ENCODE measurements at regions not wholly inside any gene's neighbourhood (a gene's known extent, or its start where the extent isn't known, plus 50 kb on each side); places are given as distances from the start of the nearest gene placed in this dataset.

- peak; percentile 1 for DNase-seq
Measured at GRCh38 chr21:16241479-16241963, 511.7 kb downstream of the USP25 start.

GRCh38 chr21:16243396-16243795, 513.6 kb downstream of the USP25 start:
- no peak for DNase-seq

- DNase-seq = no peak
Measured at GRCh38 chr21:16248705-16249104, 518.9 kb downstream of the USP25 start.

- DNase-seq = no peak
Measured at GRCh38 chr21:16250273-16250672, 520.5 kb downstream of the USP25 start.

- no peak for DNase-seq
Measured at GRCh38 chr21:16258844-16259611, 529.2 kb downstream of the USP25 start.

- no peak for DNase-seq
Measured at GRCh38 chr21:16262091-16262490, 532.3 kb downstream of the USP25 start.

- DNase-seq = no peak
Measured at GRCh38 chr21:16264319-16264718, 534.5 kb downstream of the USP25 start.

- no peak for DNase-seq
Measured at GRCh38 chr21:16269476-16269875, 539.7 kb downstream of the USP25 start.

- DNase-seq = no peak
Measured at GRCh38 chr21:16279731-16280581, 550.2 kb downstream of the USP25 start.

GRCh38 chr21:16280686-16281091, 550.9 kb downstream of the USP25 start:
- no peak for DNase-seq

GRCh38 chr21:16283516-16283915, 553.7 kb downstream of the USP25 start:
- DNase-seq = no peak

GRCh38 chr21:16285605-16286126, 555.9 kb downstream of the USP25 start:
- no peak for DNase-seq

GRCh38 chr21:16287046-16287445, 557.3 kb downstream of the USP25 start:
- no peak for DNase-seq

- DNase-seq = no peak
Measured at GRCh38 chr21:16291296-16291695, 561.5 kb downstream of the USP25 start.

GRCh38 chr21:16294128-16294527, 564.3 kb downstream of the USP25 start:
- no peak for DNase-seq

GRCh38 chr21:16302851-16303282, 573.1 kb downstream of the USP25 start:
- no peak for DNase-seq

- no peak for DNase-seq
Measured at GRCh38 chr21:16304174-16305095, 574.7 kb downstream of the USP25 start.

- DNase-seq = no peak
Measured at GRCh38 chr21:16305686-16306085, 575.9 kb downstream of the USP25 start.

- DNase-seq = no peak
Measured at GRCh38 chr21:16307256-16307655, 577.5 kb downstream of the USP25 start.

GRCh38 chr21:16308269-16308668, 578.5 kb downstream of the USP25 start:
- DNase-seq = no peak

GRCh38 chr21:16309250-16309971, 579.6 kb downstream of the USP25 start:
- no peak for DNase-seq

GRCh38 chr21:16310176-16310575, 580.4 kb downstream of the USP25 start:
- DNase-seq = no peak
